Pancreas (tissue), 10 donors: ENCODE measurements at regions not wholly inside any gene's neighbourhood (a gene's known extent, or its start where the extent isn't known, plus 50 kb on each side); places are given as distances from the start of the nearest gene placed in this dataset.

Source experiments
- ATAC-seq, 4 donors: fragments of 200-7000 bp; cut with Tn5 transposase; one replicate each; pipeline versions ENCODE4 v1.8.0 to v1.9.1; 2020; ENCODE audit warnings: mild to moderate bottlenecking in 4 of 4, moderate library complexity in 4 of 4
- DNase-seq, 6 donors: peaks; one replicate each; pipeline ENCODE4 v3.0.0-alpha.2; 2020
- FAIRE-seq: peaks from 2 replicates; lab custom pipeline; 2012; peaks lifted over from hg19 to GRCh38; lab: Jason Lieb, UNC
- H3K27ac ChIP-seq, 4 donors: fragments of 200-600 bp; sonication (generic); 1 replicate in 3 of 4; 2 replicates in 1 of 4; pipeline versions ENCODE4 v1.5.0 to v1.8.0; 2020
- H3K27me3 ChIP-seq, 4 donors: fragments of 200-600 bp; one replicate each; pipeline ENCODE4 v1.8.0; 2021
- H3K36me3 ChIP-seq, 3 donors: fragments of 200-600 bp; sonication (generic) in 1 of 3; one replicate each; pipeline versions ENCODE4 v1.5.0 to v1.8.0; 2020 to 2021
- H3K4me1 ChIP-seq, 3 donors: fragments of 200-600 bp; one replicate each; pipeline ENCODE4 v1.8.0; 2021
- H3K4me3 ChIP-seq, 4 donors: fragments of 200-600 bp; sonication (generic) in 2 of 4; one replicate each; pipeline versions ENCODE4 v1.5.0 to v1.8.0; 2020 to 2021
- H3K9me3 ChIP-seq, 4 donors: fragments of 200-600 bp; one replicate each; pipeline ENCODE4 v1.8.0; 2021
- WGBS, 2 donors: extraction: QIAGEN DNeasy Blood & Tissue Kit; methylation state at CpG; one replicate each; pipeline ENCODE4 v1.1.7; 2013; 5-methylcytosine and 5-hydroxymethylcytosine counted together
- intact Hi-C, 3 donors: fragments of 100-400 bp; cut with DNase I; formaldehyde crosslinking; loops; one replicate each; pipeline versions ENCODE4 v1.11.1 to v1.14.2; 2022
- TF ChIP-seq, protein P1 (sequence below), 4 donors: fragments of 200-600 bp; sonication (generic) in 3 of 4; IDR thresholded peaks; one replicate each; pipeline versions ENCODE4 v1.5.0 to v1.8.0; 2021; ENCODE audit warnings: antibody characterized with exemption in 4 of 4
- donor health status: healthy with polysubstance abuse.
- donor health status: DM: no; HTN: no; CAD: no; lungs with moderate emphysema.
- donor health status: DM: no; HTN: no; CAD: no.
- donor health status: control.
- donor health status: control.
- donor health status: Bipolar disorder and iron deficiency.
- donor health status: DM: yes; HTN: yes; CAD: no.
- donor health status: DM: no; HTN: no; CAD: no.
- donor health status: DM: no; HTN: no; CAD: no.
- donor health status: DM: yes; HTN: yes; CAD: no.

DNA sequence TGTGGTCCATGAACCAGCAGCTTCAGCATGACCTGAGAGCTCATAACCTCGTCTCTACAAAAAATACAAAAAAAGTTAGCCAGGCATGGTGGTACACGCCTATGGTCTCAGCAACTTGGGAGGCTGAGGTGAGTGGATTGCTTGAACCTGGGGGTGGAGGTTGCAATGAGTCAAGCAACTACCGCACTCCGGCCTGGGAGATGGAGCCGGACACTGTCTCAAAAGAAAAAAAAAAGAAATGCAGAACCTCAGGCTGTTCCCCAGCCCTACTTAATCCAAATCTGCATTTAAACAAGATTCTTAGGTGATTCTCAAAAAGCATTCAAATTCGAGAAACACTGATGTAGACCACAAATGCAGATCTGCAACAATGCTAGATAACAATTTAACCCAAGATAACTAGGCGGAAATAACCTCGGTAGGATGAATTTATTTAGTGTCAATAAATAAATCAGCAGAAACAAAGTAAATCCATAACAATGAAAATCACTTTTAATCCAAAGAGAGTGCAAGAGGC is 203.5 kb downstream of the SP3 start:
- FAIRE-seq (no peak), DNase-seq (no peak), ATAC-seq (no peak)
- 83 to 84% methylated on average over 8 of the region's 8 CpGs for WGBS, 2 donors
- Histone ChIP-seq H3K27me3 (no peaks in the 10 kb centered on the region), H3K4me1 (no peaks in the 10 kb centered on the region), H3K27ac (no peak overlapping the region), H3K4me3 (no peak overlapping the region), H3K9me3 (no peaks in the 10 kb centered on the region), H3K36me3 (no peaks in the 10 kb centered on the region)
- intact Hi-C loops = no loop called here
- TF ChIP-seq, protein P1, sequence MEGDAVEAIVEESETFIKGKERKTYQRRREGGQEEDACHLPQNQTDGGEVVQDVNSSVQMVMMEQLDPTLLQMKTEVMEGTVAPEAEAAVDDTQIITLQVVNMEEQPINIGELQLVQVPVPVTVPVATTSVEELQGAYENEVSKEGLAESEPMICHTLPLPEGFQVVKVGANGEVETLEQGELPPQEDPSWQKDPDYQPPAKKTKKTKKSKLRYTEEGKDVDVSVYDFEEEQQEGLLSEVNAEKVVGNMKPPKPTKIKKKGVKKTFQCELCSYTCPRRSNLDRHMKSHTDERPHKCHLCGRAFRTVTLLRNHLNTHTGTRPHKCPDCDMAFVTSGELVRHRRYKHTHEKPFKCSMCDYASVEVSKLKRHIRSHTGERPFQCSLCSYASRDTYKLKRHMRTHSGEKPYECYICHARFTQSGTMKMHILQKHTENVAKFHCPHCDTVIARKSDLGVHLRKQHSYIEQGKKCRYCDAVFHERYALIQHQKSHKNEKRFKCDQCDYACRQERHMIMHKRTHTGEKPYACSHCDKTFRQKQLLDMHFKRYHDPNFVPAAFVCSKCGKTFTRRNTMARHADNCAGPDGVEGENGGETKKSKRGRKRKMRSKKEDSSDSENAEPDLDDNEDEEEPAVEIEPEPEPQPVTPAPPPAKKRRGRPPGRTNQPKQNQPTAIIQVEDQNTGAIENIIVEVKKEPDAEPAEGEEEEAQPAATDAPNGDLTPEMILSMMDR (IDR thresholded peaks at IDR 0.05) = no peak

GRCh38 chr2:173762221-173762620 is 203.0 kb downstream of the SP3 start:
- intact Hi-C loops = no loop called here
- 77 to 82% methylated on average over 2 of the region's 2 CpGs for WGBS, 2 donors
- H3K4me1 ChIP-seq = no peaks in the 10 kb centered on the region
- ATAC-seq = no peak
- DNase-seq = no peak
- FAIRE-seq = no peak
- H3K4me3 ChIP-seq = no peak overlapping the region
- TF ChIP-seq, protein P1 (IDR thresholded peaks at IDR 0.05) = no peak
- no peaks in the 10 kb centered on the region for H3K9me3 ChIP-seq
- H3K36me3 ChIP-seq = no peaks in the 10 kb centered on the region
- H3K27ac ChIP-seq = no peak overlapping the region
- H3K27me3 ChIP-seq = no peaks in the 10 kb centered on the region

GRCh38 chr2:173762864-173763263 is 202.3 kb downstream of the SP3 start:
- no peak for ATAC-seq
- no peak for DNase-seq
- Histone ChIP-seq H3K4me3 (no peak overlapping the region), H3K27ac (no peak overlapping the region), H3K9me3 (no peaks in the 10 kb centered on the region), H3K4me1 (no peaks in the 10 kb centered on the region), H3K36me3 (no peaks in the 10 kb centered on the region), H3K27me3 (no peaks in the 10 kb centered on the region)
- TF ChIP-seq, protein P1 (IDR thresholded peaks at IDR 0.05) = no peak
- 91 to 95% methylated on average over 2 of the region's 2 CpGs for WGBS, 2 donors
- FAIRE-seq = no peak
- intact Hi-C loops = no loop called here

GRCh38 chr2:173763641-173764040 is 201.5 kb downstream of the SP3 start:
- Histone ChIP-seq H3K36me3 (no peaks in the 10 kb centered on the region), H3K4me1 (no peaks in the 10 kb centered on the region), H3K27me3 (no peaks in the 10 kb centered on the region), H3K27ac (no peak overlapping the region), H3K9me3 (no peaks in the 10 kb centered on the region), H3K4me3 (no peak overlapping the region)
- ATAC-seq = no peak
- TF ChIP-seq, protein P1 (IDR thresholded peaks at IDR 0.05) = no peak
- DNase-seq = no peak
- intact Hi-C loops = no loop called here
- WGBS, 2 donors = 95 to 96% methylated on average over 1 of the region's 1 CpG
- FAIRE-seq = no peak

- H3K36me3 ChIP-seq = no peaks in the 10 kb centered on the region
- H3K4me3 ChIP-seq = no peak overlapping the region
- H3K27ac ChIP-seq = no peak overlapping the region
- H3K4me1 ChIP-seq = no peaks in the 10 kb centered on the region
- intact Hi-C loops = no loop called here
- TF ChIP-seq, protein P1 (IDR thresholded peaks at IDR 0.05) = no peak
- DNase-seq (no peak), FAIRE-seq (no peak), ATAC-seq (no peak)
- no peaks in the 10 kb centered on the region for H3K9me3 ChIP-seq
- H3K27me3 ChIP-seq = no peaks in the 10 kb centered on the region
- WGBS, 2 donors = 32 to 35% methylated on average over 6 of the region's 6 CpGs
Measured at GRCh38 chr2:173764094-173764493, 201.1 kb downstream of the SP3 start.
